H7 (cell line): ENCODE measurements at regions not wholly inside any gene's neighbourhood (a gene's known extent, or its start where the extent isn't known, plus 50 kb on each side); places are given as distances from the start of the nearest gene placed in this dataset.
A peak's percentile ranks its signal among the peaks of the same experiment; 100 is the strongest.
"Not testable (repeated sequence)": the region's sequence is repeated elsewhere in the genome, so short reads cannot be mapped to it uniquely, and the experiment has no call there.

Source experiments
- DNase-seq: peaks from one replicate; pipeline ENCODE4 v3.0.0; 2012
- H3K27me3 ChIP-seq: 2 replicates; pipeline ENCODE4 v1.6.0; 2011; ENCODE audit warnings: mild to moderate bottlenecking, low read length; ENCODE audit not compliant: control insufficient read depth, insufficient read depth
- H3K36me3 ChIP-seq: replicated peaks from 2 replicates; pipeline ENCODE4 v1.5.1; 2011; ENCODE audit warnings: low read length; ENCODE audit not compliant: control insufficient read depth, insufficient read depth
- H3K4me3 ChIP-seq: 2 replicates; pipeline ENCODE4 v1.5.1; 2011; ENCODE audit warnings: low read depth, mild to moderate bottlenecking, control low read depth, low read length, moderate library complexity; ENCODE audit not compliant: insufficient read depth

- Histone ChIP-seq H3K36me3 (no peaks in the 10 kb centered on the region), H3K27me3 (no peaks in the 10 kb centered on the region), H3K4me3 (no peak overlapping the region)
- DNase-seq, result no peak
Observed at GRCh38 chr7:16961641-16962040, 79.9 kb upstream of the AGR3 start.

GRCh38 chr7:16963044-16963443 is 81.3 kb upstream of the AGR3 start:
- H3K27me3 ChIP-seq, result no peaks in the 10 kb centered on the region
- DNase-seq, result no peak
- H3K36me3 ChIP-seq, result no peaks in the 10 kb centered on the region
- H3K4me3 ChIP-seq, result no peak overlapping the region

- not testable (repeated sequence) for DNase-seq
Observed at GRCh38 chr7:16965697-16966096, 83.9 kb upstream of the AGR3 start.

GRCh38 chr7:16967300-16967811 is 85.6 kb upstream of the AGR3 start:
- H3K4me3 ChIP-seq, result no peak overlapping the region
- no peaks in the 10 kb centered on the region for H3K36me3 ChIP-seq
- no peak for DNase-seq
- H3K27me3 ChIP-seq, result no peaks in the 10 kb centered on the region

More at GRCh38 chr7:16965697-16966096, 83.9 kb upstream of the AGR3 start:
- H3K4me3 ChIP-seq, H3K27me3 ChIP-seq, H3K36me3 ChIP-seq: not testable (repeated sequence)

GRCh38 chr7:16970732-16971482 is 89.1 kb upstream of the AGR3 start:
- no peaks in the 10 kb centered on the region for H3K27me3 ChIP-seq
- H3K36me3 ChIP-seq, result no peaks in the 10 kb centered on the region
- DNase-seq, result peak; percentile 8
- no peak overlapping the region for H3K4me3 ChIP-seq

GRCh38 chr7:16975712-16976111 is 93.9 kb upstream of the AGR3 start:
- no peak for DNase-seq

GRCh38 chr7:16978358-16979244 is 96.8 kb upstream of the AGR3 start:
- no peak overlapping the region for H3K4me3 ChIP-seq
- no peaks in the 10 kb centered on the region for H3K36me3 ChIP-seq
- DNase-seq, result no peak
- H3K27me3 ChIP-seq, result no peaks in the 10 kb centered on the region

More at GRCh38 chr7:16975712-16976111, 93.9 kb upstream of the AGR3 start:
- Histone ChIP-seq H3K36me3 (no peaks in the 10 kb centered on the region), H3K27me3 (no peaks in the 10 kb centered on the region), H3K4me3 (no peak overlapping the region)

- Histone ChIP-seq H3K36me3 (no peaks in the 10 kb centered on the region), H3K27me3 (no peaks in the 10 kb centered on the region), H3K4me3 (no peak overlapping the region)
- DNase-seq, result no peak
Observed at GRCh38 chr7:16980539-16980938, 98.8 kb upstream of the AGR3 start.

GRCh38 chr7:16982640-16983350 is 101.0 kb upstream of the AGR3 start:
- no peak overlapping the region for H3K4me3 ChIP-seq
- no peaks in the 10 kb centered on the region for H3K27me3 ChIP-seq
- DNase-seq, result peak; percentile 2
- no peaks in the 10 kb centered on the region for H3K36me3 ChIP-seq

- Histone ChIP-seq H3K27me3 (no peaks in the 10 kb centered on the region), H3K36me3 (no peaks in the 10 kb centered on the region), H3K4me3 (no peak overlapping the region)
- no peak for DNase-seq
Observed at GRCh38 chr7:16984375-16984774, 102.6 kb upstream of the AGR3 start.

- H3K4me3 ChIP-seq, result no peak overlapping the region
- DNase-seq, result no peak
- no peaks in the 10 kb centered on the region for H3K36me3 ChIP-seq
- no peaks in the 10 kb centered on the region for H3K27me3 ChIP-seq
Observed at GRCh38 chr7:16985621-16986020, 103.8 kb upstream of the AGR3 start.

- no peak for DNase-seq
- H3K4me3 ChIP-seq, result no peak overlapping the region
- H3K27me3 ChIP-seq, result no peaks in the 10 kb centered on the region
- no peaks in the 10 kb centered on the region for H3K36me3 ChIP-seq
Observed at GRCh38 chr7:16986755-16987154, 105.0 kb upstream of the AGR3 start.

GRCh38 chr7:16989811-16990413 is 108.1 kb upstream of the AGR3 start:
- Histone ChIP-seq H3K36me3 (no peaks in the 10 kb centered on the region), H3K4me3 (no peak overlapping the region), H3K27me3 (no peaks in the 10 kb centered on the region)
- no peak for DNase-seq

GRCh38 chr7:16991551-16991950 is 109.8 kb upstream of the AGR3 start:
- H3K36me3 ChIP-seq, result no peaks in the 10 kb centered on the region
- DNase-seq, result no peak
- H3K27me3 ChIP-seq, result no peaks in the 10 kb centered on the region
- no peak overlapping the region for H3K4me3 ChIP-seq
